ENCODE measurements at regions not wholly inside any gene's neighbourhood (a gene's known extent, or its start where the extent isn't known, plus 50 kb on each side); places are given as distances from the start of the nearest gene placed in this dataset.

DNA sequence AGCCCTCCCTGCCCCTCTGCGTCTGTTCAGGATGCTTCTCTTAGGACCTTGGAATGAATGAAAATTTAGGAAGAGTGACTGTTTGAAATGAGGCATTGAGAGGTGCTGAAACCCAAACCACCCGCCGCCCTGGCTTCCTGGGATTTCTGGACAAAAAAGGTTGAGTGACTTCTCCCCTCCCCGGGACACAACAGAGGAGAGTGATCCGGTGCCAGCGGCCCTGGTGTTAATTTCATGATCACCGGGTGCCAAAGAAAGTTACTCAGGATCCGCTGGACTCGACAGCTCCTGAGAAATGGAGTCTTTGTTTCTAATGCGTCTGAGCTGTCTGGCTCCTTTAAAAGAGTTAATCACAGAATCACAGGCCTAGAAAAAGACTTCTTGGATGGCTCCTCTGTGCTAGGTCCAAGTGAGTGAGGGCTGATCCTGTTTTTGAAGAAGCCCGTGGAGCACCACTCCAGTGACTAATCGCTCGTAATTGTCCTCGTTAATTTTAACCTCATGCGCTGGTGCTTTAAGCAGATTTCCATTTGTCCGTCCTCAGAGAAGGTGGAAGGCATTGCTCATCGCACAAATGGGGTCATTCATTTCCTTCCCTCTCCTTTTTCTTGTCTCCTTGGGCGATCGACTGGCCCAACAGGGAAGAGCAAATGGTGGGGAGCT lies 144.4 kb upstream of the ZFHX3 start:
- no peak overlapping the region for H3K4me3 ChIP-seq (ENCODE audit: low read depth, low read length)
- TF ChIP-seq, protein P1, sequence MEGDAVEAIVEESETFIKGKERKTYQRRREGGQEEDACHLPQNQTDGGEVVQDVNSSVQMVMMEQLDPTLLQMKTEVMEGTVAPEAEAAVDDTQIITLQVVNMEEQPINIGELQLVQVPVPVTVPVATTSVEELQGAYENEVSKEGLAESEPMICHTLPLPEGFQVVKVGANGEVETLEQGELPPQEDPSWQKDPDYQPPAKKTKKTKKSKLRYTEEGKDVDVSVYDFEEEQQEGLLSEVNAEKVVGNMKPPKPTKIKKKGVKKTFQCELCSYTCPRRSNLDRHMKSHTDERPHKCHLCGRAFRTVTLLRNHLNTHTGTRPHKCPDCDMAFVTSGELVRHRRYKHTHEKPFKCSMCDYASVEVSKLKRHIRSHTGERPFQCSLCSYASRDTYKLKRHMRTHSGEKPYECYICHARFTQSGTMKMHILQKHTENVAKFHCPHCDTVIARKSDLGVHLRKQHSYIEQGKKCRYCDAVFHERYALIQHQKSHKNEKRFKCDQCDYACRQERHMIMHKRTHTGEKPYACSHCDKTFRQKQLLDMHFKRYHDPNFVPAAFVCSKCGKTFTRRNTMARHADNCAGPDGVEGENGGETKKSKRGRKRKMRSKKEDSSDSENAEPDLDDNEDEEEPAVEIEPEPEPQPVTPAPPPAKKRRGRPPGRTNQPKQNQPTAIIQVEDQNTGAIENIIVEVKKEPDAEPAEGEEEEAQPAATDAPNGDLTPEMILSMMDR (IDR thresholded peaks at IDR 0.05; ENCODE audit: low read depth, low read length) = no peak

DNA sequence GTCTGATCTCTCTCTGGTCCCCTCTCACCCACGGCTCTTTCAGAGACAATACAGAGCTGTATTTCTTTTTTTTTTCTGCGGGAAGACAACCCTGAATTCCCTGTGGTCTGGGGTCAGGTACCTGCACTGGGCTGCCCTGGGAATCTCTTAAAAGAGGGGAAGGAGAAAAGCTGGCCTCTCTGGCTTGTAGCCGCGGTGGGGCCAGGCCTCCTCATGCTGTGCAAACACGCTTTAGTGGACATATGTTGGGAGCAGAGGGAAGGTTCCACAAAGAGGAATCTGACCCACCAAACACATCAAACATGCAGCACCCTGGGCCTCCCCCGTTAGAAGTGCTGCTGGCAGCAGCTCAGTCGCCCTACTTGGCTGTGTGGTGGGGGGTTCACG lies 143.7 kb upstream of the ZFHX3 start:
- TF ChIP-seq, protein P1 (IDR thresholded peaks at IDR 0.05; ENCODE audit: low read depth, low read length) = no peak
- no peak overlapping the region for H3K4me3 ChIP-seq (ENCODE audit: low read depth, low read length)

DNA sequence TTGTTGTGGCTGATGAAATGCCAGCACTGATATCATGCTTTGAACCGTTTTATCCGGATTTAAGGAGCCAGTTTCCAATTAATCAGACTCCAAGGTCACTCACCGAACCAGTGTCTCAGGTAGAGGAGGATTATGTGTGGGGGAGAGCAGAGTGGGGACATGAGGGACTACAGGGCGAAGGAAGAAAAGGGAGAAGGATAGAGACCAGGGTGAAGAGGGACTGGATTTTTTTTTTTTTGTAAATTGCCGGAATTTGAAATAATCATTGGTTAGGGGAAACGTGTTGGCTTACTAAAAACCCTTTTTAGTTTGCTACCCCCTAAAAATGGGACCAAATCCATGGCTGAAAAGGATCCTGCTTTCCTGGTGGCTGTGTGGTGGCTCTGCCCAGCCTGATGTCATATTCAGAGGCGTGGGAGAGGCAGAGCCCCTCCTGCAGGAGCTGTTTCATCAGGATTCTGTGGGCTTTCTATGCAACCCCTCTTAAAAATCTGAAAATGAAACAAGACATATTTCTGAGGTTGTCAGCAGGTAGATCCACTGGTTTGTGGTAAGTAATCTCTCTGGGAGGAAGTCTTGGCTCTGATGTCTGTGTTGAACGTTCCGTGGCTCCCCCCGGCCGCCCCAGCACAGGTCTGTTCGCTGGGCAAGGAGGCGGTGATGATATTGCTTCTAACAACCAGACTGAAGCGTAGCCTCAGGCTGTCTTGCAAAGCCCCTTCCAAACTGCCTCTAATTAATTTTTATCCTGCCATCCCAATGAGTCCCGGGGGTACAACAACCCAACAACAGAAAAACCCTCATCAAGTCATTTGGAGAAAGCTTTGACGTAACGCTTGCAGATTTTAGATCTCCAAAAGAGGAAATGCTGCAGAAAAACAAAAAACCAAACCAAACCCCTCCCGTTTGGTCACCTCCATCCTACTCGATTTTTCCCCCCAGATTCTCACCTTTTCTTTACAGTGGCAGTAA lies 143.0 kb upstream of the ZFHX3 start:
- TF ChIP-seq, protein P1 (IDR thresholded peaks at IDR 0.05; ENCODE audit: low read depth, low read length) = no peak
- no peak overlapping the region for H3K4me3 ChIP-seq (ENCODE audit: low read depth, low read length)

DNA sequence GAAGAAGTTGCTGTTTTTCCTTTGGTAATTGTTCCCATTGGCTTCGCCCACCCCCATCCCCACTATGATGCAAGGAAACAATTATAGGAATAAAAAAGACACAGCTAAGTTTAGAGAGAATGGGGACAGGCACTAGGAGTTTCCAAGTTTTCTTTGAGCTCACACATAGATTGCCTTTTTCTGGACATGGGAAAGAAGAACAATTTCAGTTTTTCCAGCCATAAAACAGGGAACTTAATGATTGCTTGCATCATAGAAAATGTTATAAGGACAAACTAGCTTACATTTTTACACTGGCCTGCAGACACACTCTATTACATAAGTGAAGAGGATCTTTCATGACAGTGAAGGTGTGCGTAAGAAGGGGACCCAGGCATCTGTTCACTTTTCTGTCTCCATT lies 142.3 kb upstream of the ZFHX3 start:
- H3K4me3 ChIP-seq (ENCODE audit: low read depth, low read length) = no peak overlapping the region
- TF ChIP-seq, protein P1 (IDR thresholded peaks at IDR 0.05; ENCODE audit: low read depth, low read length) = no peak

DNA sequence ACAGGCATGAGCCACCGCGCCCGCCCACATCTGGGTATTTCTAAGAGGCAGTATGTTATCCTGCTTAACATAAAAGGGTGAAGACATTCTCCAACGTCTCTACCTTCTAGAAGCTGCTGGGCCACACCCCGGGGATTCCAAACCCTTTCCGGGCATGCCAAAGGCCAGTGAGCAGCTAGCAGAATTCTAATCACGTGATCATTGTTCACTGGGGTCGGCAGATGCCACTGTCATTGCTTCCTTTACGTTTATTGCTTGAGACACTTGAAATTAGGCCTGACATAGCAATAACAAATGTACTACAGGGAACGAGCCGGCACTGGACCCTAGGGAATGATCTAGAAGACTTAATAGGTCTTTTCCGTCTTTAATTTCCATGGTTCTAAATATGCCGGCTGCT lies 141.2 kb upstream of the ZFHX3 start:
- TF ChIP-seq, protein P1 (IDR thresholded peaks at IDR 0.05; ENCODE audit: low read depth, low read length) = no peak
- no peak overlapping the region for H3K4me3 ChIP-seq (ENCODE audit: low read depth, low read length)

DNA sequence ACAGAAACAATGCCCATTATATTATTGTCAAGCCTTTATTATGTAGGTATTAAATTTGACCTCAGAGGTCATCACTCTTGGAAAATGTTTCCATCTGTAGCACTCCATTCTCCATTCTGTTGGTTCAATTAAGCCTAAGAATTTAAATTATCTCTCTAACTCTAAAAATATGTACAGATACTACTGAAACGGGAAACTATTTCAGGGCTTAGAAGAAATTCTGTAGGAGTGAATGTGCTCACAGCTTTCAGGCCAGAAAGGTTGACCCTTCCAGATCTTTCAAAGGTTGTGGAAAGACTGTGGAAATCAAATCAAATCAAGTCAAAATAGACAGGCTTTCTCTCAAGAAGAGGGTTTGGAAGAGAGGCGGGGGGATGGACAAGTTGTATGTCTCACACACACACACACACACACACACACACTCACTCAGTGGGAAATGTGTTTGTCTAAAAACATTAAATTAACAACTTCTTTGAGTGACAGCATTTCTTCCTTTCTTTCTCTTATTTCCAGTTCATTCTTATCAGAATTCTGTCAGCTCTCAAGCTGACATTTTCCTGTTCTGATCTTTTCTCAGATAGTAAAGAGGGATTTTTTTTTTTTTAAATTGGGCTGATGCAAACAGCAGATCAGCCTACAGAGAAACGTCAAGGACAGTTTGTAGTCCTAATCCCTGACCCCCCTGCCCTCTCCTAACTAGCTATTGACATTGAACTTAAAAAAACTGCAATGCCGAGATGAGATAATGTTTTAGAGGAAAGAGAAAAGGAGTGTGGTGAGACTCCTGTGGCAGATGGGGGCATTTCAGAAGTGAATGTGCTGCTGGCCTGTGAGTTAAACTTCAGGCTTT lies 139.0 kb upstream of the ZFHX3 start:
- TF ChIP-seq, protein P1 (IDR thresholded peaks at IDR 0.05; ENCODE audit: low read depth, low read length) = no peak
- no peak overlapping the region for H3K4me3 ChIP-seq (ENCODE audit: low read depth, low read length)

Data from WI38 (cell line).